SK-N-SH (cell line): ENCODE measurements at regions not wholly inside any gene's neighbourhood (a gene's known extent, or its start where the extent isn't known, plus 50 kb on each side); places are given as distances from the start of the nearest gene placed in this dataset.

Experiments used
- EZH2phosphoT487 ChIP-seq: fragments of 200-600 bp; sonication (generic); IDR thresholded peaks from 2 replicates; pipeline ENCODE4 v1.6.1; 2017; ENCODE audit warnings: low read depth, mixed run types, mild to moderate bottlenecking, antibody characterized with exemption, moderate library complexity, borderline replicate concordance
- FOSL2 ChIP-seq: IDR thresholded peaks from 2 replicates; pipeline ENCODE4 v1.4.0; 2012; ENCODE audit warnings: low read depth, mild to moderate bottlenecking, moderate library complexity, borderline replicate concordance
- GABPA ChIP-seq: IDR thresholded peaks from 2 replicates; pipeline ENCODE4 v1.4.0; 2012; ENCODE audit warnings: low read depth, mild to moderate bottlenecking
- NFIC ChIP-seq: IDR thresholded peaks from 2 replicates; pipeline ENCODE4 v1.4.0; 2012; ENCODE audit warnings: borderline replicate concordance
- POLR2AphosphoS5 ChIP-seq: IDR thresholded peaks from 2 replicates; pipeline ENCODE4 v1.6.1; 2012; ENCODE audit warnings: low read depth, low read length
- RAD21 ChIP-seq: IDR thresholded peaks from 2 replicates; pipeline ENCODE4 v1.6.1; 2012; ENCODE audit warnings: mild to moderate bottlenecking, low read length
- TAF1 ChIP-seq: IDR thresholded peaks from 2 replicates; pipeline ENCODE4 v1.6.1; 2012; ENCODE audit warnings: low read depth, mild to moderate bottlenecking, low read length, moderate library complexity, borderline replicate concordance
- YY1 ChIP-seq: IDR thresholded peaks from 2 replicates; pipeline ENCODE4 v1.4.0; 2012; ENCODE audit warnings: low read depth, mild to moderate bottlenecking
- TF ChIP-seq, protein P1 (sequence below): fragments of 200-600 bp; sonication (generic); IDR thresholded peaks from 2 replicates; pipeline ENCODE4 v1.6.1; 2017; ENCODE audit warnings: antibody characterized with exemption, mild to moderate bottlenecking, moderate library complexity

DNA sequence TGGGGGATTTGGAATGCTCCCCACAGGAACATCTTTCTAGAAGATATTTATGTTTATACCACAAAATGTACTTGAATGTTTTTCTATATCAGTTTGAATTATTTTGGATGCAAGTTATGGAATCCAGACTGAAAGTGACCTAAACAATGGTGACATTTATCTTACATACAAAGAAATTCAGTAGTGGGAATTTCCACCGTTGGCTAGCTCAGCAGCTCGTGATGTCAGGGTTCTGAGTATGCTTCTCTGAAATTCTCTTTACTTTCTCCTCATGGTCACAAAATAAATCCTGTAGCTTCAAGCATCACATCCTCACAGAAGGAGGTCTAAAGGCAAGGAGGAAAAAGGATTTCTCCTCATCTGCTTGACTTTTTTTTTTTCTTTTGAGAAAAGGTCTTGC is 105.3 kb downstream of the AKAIN1 start:
- TF ChIP-seq, protein P1, sequence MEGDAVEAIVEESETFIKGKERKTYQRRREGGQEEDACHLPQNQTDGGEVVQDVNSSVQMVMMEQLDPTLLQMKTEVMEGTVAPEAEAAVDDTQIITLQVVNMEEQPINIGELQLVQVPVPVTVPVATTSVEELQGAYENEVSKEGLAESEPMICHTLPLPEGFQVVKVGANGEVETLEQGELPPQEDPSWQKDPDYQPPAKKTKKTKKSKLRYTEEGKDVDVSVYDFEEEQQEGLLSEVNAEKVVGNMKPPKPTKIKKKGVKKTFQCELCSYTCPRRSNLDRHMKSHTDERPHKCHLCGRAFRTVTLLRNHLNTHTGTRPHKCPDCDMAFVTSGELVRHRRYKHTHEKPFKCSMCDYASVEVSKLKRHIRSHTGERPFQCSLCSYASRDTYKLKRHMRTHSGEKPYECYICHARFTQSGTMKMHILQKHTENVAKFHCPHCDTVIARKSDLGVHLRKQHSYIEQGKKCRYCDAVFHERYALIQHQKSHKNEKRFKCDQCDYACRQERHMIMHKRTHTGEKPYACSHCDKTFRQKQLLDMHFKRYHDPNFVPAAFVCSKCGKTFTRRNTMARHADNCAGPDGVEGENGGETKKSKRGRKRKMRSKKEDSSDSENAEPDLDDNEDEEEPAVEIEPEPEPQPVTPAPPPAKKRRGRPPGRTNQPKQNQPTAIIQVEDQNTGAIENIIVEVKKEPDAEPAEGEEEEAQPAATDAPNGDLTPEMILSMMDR, result no peak
- TF ChIP-seq RAD21 (no peak), FOSL2 (no peak), POLR2AphosphoS5 (no peak), EZH2phosphoT487 (no peak), NFIC (no peak), GABPA (no peak), YY1 (no peak), TAF1 (no peak)
